ENCODE measurements at regions not wholly inside any gene's neighbourhood (a gene's known extent, or its start where the extent isn't known, plus 50 kb on each side); places are given as distances from the start of the nearest gene placed in this dataset.
A peak's percentile ranks its signal among the peaks of the same experiment; 100 is the strongest.

DNA sequence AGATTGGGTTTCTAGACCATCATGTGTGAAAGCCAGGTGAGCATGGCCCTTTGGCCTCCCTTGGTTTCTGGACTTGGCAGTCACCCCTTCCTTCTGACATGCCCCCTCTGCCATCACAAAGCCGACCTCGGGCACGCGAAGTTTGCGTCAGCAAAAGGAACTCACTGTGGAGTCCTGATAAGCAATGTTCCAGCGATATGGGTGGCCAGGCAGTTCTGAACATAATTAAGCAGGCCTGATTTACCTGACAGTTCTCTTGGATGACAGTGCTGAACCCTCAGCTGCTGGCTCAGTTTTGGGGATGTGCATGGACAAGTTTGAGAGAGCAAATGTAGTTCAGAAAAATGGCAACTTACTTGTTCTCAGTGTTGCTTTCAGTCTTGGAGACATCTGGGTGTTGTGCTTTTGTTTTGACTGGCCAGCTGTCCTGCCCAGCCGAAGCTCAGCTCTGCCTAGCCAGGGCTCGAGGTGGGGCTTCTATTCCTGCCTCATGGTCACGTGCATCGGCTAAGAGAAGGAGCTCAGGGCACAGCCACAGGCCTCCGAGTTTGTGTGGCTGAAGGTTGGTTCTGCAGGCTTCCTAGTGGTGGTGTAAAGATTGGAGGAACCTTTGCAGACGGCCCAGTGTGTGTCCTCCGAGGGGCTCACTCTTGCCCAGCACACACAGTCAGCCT, 78.3 kb downstream of the CLDN34 start:
- Histone ChIP-seq H3K4me3 (peak overlapping the region; percentile 1), H3K27ac (peak overlapping the region; percentile 59 to 65)
- no peak for DNase-seq (ENCODE audit: low spot score)
- TF ChIP-seq, protein P1, sequence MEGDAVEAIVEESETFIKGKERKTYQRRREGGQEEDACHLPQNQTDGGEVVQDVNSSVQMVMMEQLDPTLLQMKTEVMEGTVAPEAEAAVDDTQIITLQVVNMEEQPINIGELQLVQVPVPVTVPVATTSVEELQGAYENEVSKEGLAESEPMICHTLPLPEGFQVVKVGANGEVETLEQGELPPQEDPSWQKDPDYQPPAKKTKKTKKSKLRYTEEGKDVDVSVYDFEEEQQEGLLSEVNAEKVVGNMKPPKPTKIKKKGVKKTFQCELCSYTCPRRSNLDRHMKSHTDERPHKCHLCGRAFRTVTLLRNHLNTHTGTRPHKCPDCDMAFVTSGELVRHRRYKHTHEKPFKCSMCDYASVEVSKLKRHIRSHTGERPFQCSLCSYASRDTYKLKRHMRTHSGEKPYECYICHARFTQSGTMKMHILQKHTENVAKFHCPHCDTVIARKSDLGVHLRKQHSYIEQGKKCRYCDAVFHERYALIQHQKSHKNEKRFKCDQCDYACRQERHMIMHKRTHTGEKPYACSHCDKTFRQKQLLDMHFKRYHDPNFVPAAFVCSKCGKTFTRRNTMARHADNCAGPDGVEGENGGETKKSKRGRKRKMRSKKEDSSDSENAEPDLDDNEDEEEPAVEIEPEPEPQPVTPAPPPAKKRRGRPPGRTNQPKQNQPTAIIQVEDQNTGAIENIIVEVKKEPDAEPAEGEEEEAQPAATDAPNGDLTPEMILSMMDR (IDR thresholded peaks at IDR 0.05): no peak

- H3K27ac ChIP-seq: peak overlapping the region in 1 of 2 donors; percentile 31
- no peak overlapping the region for H3K4me3 ChIP-seq
- TF ChIP-seq, protein P1 (IDR thresholded peaks at IDR 0.05): no peak
- DNase-seq (ENCODE audit: low spot score): no peak
These were observed 80.0 kb downstream of the CLDN34 start for GRCh38 chrX:10047133-10047532.

GRCh38 chrX:10047631-10048030, 80.5 kb downstream of the CLDN34 start:
- TF ChIP-seq, protein P1 (IDR thresholded peaks at IDR 0.05): no peak
- H3K27ac ChIP-seq: no peak overlapping the region
- DNase-seq (ENCODE audit: low spot score): no peak
- H3K4me3 ChIP-seq: peak overlapping the region; percentile 30

- no peak overlapping the region for H3K27ac ChIP-seq
- DNase-seq (ENCODE audit: low spot score): no peak
- TF ChIP-seq, protein P1 (IDR thresholded peaks at IDR 0.05): no peak
- peak overlapping the region; percentile 30 for H3K4me3 ChIP-seq
These were observed 80.9 kb downstream of the CLDN34 start for GRCh38 chrX:10048076-10048475.

GRCh38 chrX:10048707-10049106, 81.5 kb downstream of the CLDN34 start:
- TF ChIP-seq, protein P1 (IDR thresholded peaks at IDR 0.05): no peak
- DNase-seq (ENCODE audit: low spot score): no peak

DNA sequence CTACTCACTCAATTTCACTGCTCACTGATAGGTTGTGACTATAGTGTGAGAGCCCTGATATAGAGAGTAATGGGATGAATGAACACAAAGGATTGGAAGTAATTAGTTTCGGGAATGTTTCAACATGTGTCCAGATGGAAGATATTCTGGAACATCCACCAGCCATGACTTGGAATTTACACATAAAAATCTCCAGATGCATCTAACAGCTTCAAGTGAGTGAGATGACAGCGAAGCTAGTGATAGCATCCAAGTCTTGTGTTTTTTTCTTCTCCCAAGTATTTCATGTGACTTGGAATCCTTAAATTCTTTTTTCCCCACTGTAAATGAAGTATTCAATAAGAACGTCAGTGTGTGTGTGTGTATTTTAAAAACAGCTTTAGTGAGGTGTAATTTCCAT, 82.1 kb downstream of the CLDN34 start:
- H3K4me3 ChIP-seq: no peak overlapping the region
- TF ChIP-seq, protein P1 (IDR thresholded peaks at IDR 0.05): no peak
- no peak for DNase-seq (ENCODE audit: low spot score)
- no peak overlapping the region for H3K27ac ChIP-seq

More at GRCh38 chrX:10048707-10049106, 81.5 kb downstream of the CLDN34 start:
- Histone ChIP-seq H3K27ac (peak overlapping the region in 1 of 2 donors; percentile 9), H3K4me3 (peak overlapping the region; percentile 30)

DNA sequence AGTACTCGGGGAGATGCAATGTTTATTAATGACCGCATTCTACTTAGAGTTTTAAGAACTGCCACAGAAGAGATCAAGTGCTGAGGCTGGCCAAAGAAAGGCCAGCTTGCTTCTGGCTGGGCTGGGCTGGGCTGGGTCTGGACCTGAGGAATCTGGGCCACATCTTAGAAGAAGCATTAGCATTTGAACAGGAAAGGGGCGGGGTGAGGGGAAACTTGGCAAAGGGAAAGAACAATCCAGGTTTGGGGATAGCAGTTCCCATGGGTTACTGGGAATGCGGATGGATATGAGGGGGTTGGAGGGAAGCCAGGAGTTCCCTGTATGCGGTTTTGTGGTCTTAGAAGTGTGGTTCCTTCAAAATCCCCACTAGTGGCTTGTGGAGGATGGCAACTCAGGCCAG, 83.3 kb downstream of the CLDN34 start:
- no peak for DNase-seq (ENCODE audit: low spot score)
- H3K27ac ChIP-seq: peak overlapping the region in 1 of 2 donors; percentile 35
- no peak overlapping the region for H3K4me3 ChIP-seq
- TF ChIP-seq, protein P1 (IDR thresholded peaks at IDR 0.05): no peak
